Pancreas (tissue), 10 donors: ENCODE measurements at regions not wholly inside any gene's neighbourhood (a gene's known extent, or its start where the extent isn't known, plus 50 kb on each side); places are given as distances from the start of the nearest gene placed in this dataset.

Experiments used
- ATAC-seq, 4 donors: fragments of 200-7000 bp; cut with Tn5 transposase; one replicate each; pipeline versions ENCODE4 v1.8.0 to v1.9.1; 2020; ENCODE audit warnings: mild to moderate bottlenecking in 4 of 4, moderate library complexity in 4 of 4
- DNase-seq, 6 donors: peaks; one replicate each; pipeline ENCODE4 v3.0.0-alpha.2; 2020
- FAIRE-seq: peaks from 2 replicates; lab custom pipeline; 2012; peaks lifted over from hg19 to GRCh38; lab: Jason Lieb, UNC
- H3K27ac ChIP-seq, 4 donors: fragments of 200-600 bp; sonication (generic); 1 replicate in 3 of 4; 2 replicates in 1 of 4; pipeline versions ENCODE4 v1.5.0 to v1.8.0; 2020
- H3K27me3 ChIP-seq, 4 donors: fragments of 200-600 bp; one replicate each; pipeline ENCODE4 v1.8.0; 2021
- H3K36me3 ChIP-seq, 3 donors: fragments of 200-600 bp; sonication (generic) in 1 of 3; one replicate each; pipeline versions ENCODE4 v1.5.0 to v1.8.0; 2020 to 2021
- H3K4me1 ChIP-seq, 3 donors: fragments of 200-600 bp; one replicate each; pipeline ENCODE4 v1.8.0; 2021
- H3K4me3 ChIP-seq, 4 donors: fragments of 200-600 bp; sonication (generic) in 2 of 4; one replicate each; pipeline versions ENCODE4 v1.5.0 to v1.8.0; 2020 to 2021
- H3K9me3 ChIP-seq, 4 donors: fragments of 200-600 bp; one replicate each; pipeline ENCODE4 v1.8.0; 2021
- CTCF ChIP-seq, 4 donors: fragments of 200-600 bp; sonication (generic) in 3 of 4; IDR thresholded peaks; one replicate each; pipeline versions ENCODE4 v1.5.0 to v1.8.0; 2021; ENCODE audit warnings: antibody characterized with exemption in 4 of 4
- WGBS, 2 donors: extraction: QIAGEN DNeasy Blood & Tissue Kit; methylation state at CpG; one replicate each; pipeline ENCODE4 v1.1.7; 2013; 5-methylcytosine and 5-hydroxymethylcytosine counted together
- intact Hi-C, 3 donors: fragments of 100-400 bp; cut with DNase I; formaldehyde crosslinking; loops; one replicate each; pipeline versions ENCODE4 v1.11.1 to v1.14.2; 2022
- donor health status: healthy with polysubstance abuse.
- donor health status: DM: no; HTN: no; CAD: no; lungs with moderate emphysema.
- donor health status: DM: no; HTN: no; CAD: no.
- donor health status: control.
- donor health status: control.
- donor health status: Bipolar disorder and iron deficiency.
- donor health status: DM: yes; HTN: yes; CAD: no.
- donor health status: DM: no; HTN: no; CAD: no.
- donor health status: DM: no; HTN: no; CAD: no.
- donor health status: DM: yes; HTN: yes; CAD: no.

DNA sequence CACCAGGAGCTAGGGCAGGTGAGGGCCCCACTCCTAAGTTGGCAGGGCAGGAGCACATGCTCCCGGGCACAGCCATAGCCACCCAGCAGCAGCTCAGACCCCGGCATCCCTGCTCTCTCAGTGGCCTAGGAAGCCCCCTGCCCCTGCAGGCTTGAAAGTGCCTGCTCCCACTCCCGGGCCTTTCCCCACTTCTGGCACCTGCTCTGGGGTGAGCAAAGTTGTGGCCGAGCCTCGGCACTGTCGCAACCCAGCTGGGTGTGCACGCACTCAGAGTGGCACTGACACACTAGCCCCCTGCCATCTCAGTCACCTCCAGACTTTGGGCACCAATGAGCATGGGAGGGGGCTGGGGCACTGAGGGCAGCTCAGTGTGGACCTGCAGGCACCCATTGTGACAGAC is 60.8 kb upstream of the CDKN2AIP start:
- no peak for FAIRE-seq
- no peak overlapping the region for H3K27ac ChIP-seq
- no peak for TF ChIP-seq CTCF (IDR thresholded peaks at IDR 0.05)

GRCh38 chr4:183384516-183384915 is 59.9 kb upstream of the CDKN2AIP start:
- no peak for FAIRE-seq

More for the DNA sequence above, 60.8 kb upstream of the CDKN2AIP start:
- no peaks in the 10 kb centered on the region for H3K4me1 ChIP-seq
- WGBS, 2 donors = 77 to 84% methylated on average over 7 of the region's 7 CpGs
- H3K36me3 ChIP-seq = no peaks in the 10 kb centered on the region
- no peak for ATAC-seq
- intact Hi-C loops = no loop called here
- H3K9me3 ChIP-seq = no peaks in the 10 kb centered on the region
- no peak overlapping the region for H3K4me3 ChIP-seq
- no peaks in the 10 kb centered on the region for H3K27me3 ChIP-seq
- DNase-seq = no peak

DNA sequence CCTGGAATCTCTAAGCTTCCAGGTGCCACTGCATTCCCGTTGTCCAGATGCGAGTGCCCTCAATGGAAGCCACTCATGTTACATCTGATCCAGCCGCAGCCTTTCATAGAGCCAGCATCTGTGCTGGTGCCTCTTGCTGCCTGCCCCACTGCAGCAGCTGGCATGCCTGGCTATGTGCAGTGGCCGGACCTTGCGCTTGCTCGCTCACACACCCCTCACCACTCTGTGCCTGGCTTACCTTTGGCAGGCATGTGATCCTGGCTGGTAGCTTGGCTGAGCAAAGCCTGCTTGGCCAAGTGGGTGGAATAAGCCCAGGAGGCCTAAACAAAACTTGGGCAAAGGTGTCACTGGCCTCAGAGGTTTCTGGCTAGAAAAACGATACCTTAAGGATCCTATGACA is 59.5 kb upstream of the CDKN2AIP start:
- FAIRE-seq (no peak), ATAC-seq (no peak), DNase-seq (no peak)
- Histone ChIP-seq H3K27me3 (no peaks in the 10 kb centered on the region), H3K36me3 (no peaks in the 10 kb centered on the region), H3K27ac (no peak overlapping the region), H3K4me1 (no peaks in the 10 kb centered on the region), H3K9me3 (no peaks in the 10 kb centered on the region), H3K4me3 (no peak overlapping the region)
- 76 to 84% methylated on average over 7 of the region's 7 CpGs for WGBS, 2 donors
- TF ChIP-seq CTCF (IDR thresholded peaks at IDR 0.05) = no peak
- intact Hi-C loops = no loop called here

More at GRCh38 chr4:183384516-183384915, 59.9 kb upstream of the CDKN2AIP start:
- Histone ChIP-seq H3K4me3 (no peak overlapping the region), H3K27ac (no peak overlapping the region), H3K36me3 (no peaks in the 10 kb centered on the region), H3K4me1 (no peaks in the 10 kb centered on the region), H3K27me3 (no peaks in the 10 kb centered on the region), H3K9me3 (no peaks in the 10 kb centered on the region)
- ATAC-seq (no peak), DNase-seq (no peak)
- WGBS, 2 donors = 78 to 79% methylated on average over 1 of the region's 1 CpG
- intact Hi-C loops = no loop called here
- no peak for TF ChIP-seq CTCF (IDR thresholded peaks at IDR 0.05)

DNA sequence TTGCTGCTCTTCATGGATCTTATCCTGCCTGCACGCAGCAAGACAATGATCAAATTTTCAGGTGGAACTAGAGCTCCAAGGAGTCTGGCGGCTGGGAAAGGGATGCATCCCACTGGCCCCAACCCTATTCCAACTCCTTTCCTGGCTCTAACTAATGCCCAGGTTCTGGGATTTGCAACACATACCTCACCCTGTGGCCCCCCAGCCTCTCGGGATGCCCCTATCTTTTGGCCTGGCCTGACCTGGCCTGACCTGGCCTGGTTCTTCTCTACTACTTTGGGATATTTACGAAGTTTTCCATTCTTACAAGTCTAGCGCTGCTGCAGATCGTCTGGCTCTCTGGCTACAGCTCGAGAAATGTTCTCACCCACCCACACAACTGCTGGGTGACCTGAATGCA is 56.4 kb upstream of the CDKN2AIP start:
- Histone ChIP-seq H3K4me1 (no peaks in the 10 kb centered on the region), H3K27ac (no peak overlapping the region), H3K27me3 (no peaks in the 10 kb centered on the region), H3K4me3 (no peak overlapping the region), H3K9me3 (no peaks in the 10 kb centered on the region), H3K36me3 (no peaks in the 10 kb centered on the region)
- intact Hi-C loops = no loop called here
- FAIRE-seq = no peak
- no peak for ATAC-seq
- no peak for TF ChIP-seq CTCF (IDR thresholded peaks at IDR 0.05)
- no peak for DNase-seq
- WGBS, 2 donors = 76 to 85% methylated on average over 7 of the region's 7 CpGs

DNA sequence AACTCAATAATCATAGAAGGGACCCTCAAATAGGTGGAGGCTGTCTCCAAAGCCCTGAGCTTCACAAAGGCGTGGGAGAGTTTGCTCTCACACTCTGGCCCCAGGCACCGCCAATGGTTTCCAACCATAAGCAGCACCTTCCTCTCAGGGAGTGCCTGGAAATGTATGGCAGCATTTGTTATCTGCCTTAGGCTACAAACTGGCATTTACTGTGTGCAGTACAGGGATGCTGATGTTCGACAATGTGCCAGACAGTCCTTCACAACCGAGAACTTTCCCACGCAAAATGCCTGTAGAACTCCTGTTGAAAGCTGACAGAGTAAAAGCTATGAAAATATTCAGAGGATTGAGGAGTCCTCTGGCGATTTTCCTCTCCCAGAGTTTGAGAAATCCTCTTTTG is 55.7 kb upstream of the CDKN2AIP start:
- WGBS, 2 donors = 58 to 77% methylated on average over 6 of the region's 6 CpGs
- H3K4me1 ChIP-seq = no peaks in the 10 kb centered on the region
- TF ChIP-seq CTCF (IDR thresholded peaks at IDR 0.05) = no peak
- intact Hi-C loops = no loop called here
- H3K4me3 ChIP-seq = no peak overlapping the region
- DNase-seq (no peak), FAIRE-seq (no peak), ATAC-seq (no peak)
- H3K36me3 ChIP-seq = no peaks in the 10 kb centered on the region
- no peaks in the 10 kb centered on the region for H3K27me3 ChIP-seq
- H3K9me3 ChIP-seq = no peaks in the 10 kb centered on the region
- no peak overlapping the region for H3K27ac ChIP-seq
